ENCODE measurements at regions not wholly inside any gene's neighbourhood (a gene's known extent, or its start where the extent isn't known, plus 50 kb on each side); places are given as distances from the start of the nearest gene placed in this dataset.

DNA sequence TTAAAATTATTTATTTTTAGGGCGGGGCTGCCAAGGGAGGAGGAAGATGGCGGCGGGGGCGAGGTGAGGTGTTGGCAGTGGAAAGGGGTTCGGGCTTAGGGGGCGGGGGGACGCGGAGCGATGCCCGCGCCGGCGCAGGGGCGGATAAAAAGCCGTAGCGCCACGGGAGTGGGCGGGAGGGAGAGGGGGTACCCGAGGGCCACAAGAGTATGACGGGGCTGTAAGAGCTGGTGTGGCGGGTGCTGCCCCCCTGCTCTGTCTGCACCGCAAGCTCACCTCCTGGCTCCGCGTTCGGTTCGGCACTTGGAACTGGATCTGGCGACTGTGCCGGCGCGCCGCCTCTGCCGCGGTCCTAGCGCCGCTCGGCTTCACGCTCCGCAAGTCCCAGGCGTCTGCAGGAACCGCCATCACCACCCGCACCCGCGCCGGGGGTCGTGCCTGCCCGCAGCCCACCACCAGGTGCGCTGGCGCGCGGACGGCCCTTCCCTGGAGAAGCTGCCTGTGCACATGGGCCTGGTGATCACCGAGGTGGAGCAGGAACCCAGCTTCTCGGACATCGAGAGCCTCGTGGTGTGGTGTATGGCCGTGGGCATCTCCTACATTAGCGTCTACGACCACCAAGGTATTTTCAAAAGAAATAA is 265.2 kb upstream of the SGCG start:
- TF ChIP-seq POLR2A (IDR thresholded peaks at IDR 0.05; ENCODE audit: low read length) (no peak), GATA1 (IDR thresholded peaks at IDR 0.05; ENCODE audit: low read depth, low read length) (no peak)
